ENCODE measurements at regions not wholly inside any gene's neighbourhood (a gene's known extent, or its start where the extent isn't known, plus 50 kb on each side); places are given as distances from the start of the nearest gene placed in this dataset.

DNA sequence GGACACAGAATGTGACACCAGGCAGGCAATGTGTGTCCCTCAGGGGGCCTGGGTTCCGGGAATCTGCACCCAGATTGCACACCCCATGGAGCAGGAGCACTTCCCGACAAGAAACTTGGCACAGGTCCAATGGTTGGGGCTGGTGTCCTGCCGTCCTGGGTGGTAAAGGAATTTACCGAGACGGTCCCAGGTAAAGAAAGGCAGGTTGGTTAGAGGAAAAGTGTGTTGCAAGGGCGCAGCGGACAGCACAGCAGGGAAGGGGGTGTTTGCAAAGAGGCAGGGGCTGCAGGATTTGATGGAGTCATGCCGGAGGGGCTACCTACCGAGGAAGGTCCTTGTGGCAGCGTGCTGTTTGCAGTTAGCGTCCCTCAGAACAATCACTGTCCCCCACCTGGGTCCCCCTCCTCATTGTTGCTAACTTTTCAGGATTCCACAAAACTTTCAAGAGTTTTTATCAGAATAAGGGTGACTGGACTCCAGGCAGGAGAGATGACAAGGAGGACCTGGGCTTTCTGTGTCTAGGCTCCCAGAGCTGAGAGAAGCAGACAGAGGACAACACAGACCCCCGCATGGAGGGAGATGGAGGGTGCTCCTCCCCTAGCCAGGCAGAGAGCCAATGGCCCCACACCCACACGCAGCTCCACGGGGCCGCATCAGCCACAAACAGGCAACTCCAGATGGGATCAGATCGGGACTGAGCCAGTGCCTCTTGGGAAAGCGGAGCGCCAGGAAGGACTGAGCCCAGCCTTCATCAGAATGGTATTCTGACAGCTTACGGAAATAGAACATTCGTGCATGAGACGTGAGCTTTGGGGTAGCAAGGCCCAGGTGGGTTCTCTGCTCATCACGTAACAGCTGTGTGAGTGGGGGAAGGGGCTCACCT, 1423.9 kb downstream of the BRD1 start (continued):
- TF ChIP-seq, protein P1, sequence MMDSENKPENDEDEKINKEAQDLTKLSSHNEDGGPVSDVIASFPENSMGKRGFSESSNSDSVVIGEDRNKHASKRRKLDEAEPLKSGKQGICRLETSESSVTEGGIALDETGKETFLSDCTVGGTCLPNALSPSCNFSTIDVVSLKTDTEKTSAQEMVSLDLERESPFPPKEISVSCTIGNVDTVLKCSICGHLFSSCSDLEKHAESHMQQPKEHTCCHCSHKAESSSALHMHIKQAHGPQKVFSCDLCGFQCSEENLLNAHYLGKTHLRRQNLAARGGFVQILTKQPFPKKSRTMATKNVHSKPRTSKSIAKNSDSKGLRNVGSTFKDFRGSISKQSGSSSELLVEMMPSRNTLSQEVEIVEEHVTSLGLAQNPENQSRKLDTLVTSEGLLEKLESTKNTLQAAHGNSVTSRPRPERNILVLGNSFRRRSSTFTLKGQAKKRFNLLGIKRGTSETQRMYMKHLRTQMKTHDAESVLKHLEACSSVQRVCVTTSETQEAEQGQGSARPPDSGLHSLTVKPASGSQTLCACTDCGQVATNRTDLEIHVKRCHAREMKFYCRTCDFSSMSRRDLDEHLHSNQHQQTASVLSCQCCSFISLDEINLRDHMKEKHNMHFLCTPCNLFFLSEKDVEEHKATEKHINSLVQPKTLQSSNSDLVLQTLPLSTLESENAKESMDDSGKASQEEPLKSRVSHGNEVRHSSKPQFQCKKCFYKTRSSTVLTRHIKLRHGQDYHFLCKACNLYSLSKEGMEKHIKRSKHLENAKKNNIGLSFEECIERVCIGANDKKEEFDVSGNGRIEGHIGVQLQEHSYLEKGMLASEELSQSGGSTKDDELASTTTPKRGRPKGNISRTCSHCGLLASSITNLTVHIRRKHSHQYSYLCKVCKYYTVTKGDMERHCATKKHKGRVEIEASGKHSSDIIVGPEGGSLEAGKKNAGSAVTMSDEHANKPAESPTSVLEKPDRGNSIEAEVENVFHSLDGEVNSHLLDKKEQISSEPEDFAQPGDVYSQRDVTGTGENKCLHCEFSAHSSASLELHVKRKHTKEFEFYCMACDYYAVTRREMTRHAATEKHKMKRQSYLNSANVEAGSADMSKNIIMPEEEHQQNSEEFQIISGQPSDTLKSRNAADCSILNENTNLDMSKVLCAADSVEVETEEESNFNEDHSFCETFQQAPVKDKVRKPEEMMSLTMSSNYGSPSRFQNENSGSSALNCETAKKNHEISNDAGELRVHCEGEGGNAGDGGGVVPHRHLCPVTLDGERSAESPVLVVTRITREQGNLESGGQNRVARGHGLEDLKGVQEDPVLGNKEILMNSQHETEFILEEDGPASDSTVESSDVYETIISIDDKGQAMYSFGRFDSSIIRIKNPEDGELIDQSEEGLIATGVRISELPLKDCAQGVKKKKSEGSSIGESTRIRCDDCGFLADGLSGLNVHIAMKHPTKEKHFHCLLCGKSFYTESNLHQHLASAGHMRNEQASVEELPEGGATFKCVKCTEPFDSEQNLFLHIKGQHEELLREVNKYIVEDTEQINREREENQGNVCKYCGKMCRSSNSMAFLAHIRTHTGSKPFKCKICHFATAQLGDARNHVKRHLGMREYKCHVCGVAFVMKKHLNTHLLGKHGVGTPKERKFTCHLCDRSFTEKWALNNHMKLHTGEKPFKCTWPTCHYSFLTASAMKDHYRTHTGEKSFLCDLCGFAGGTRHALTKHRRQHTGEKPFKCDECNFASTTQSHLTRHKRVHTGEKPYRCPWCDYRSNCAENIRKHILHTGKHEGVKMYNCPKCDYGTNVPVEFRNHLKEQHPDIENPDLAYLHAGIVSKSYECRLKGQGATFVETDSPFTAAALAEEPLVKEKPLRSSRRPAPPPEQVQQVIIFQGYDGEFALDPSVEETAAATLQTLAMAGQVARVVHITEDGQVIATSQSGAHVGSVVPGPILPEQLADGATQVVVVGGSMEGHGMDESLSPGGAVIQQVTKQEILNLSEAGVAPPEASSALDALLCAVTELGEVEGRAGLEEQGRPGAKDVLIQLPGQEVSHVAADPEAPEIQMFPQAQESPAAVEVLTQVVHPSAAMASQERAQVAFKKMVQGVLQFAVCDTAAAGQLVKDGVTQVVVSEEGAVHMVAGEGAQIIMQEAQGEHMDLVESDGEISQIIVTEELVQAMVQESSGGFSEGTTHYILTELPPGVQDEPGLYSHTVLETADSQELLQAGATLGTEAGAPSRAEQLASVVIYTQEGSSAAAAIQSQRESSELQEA (CRISPR knock-in tag; IDR thresholded peaks at IDR 0.05; ENCODE audit: not compliant biosample characterization) = no peak
- TF ChIP-seq ZNF350 (CRISPR knock-in tag; IDR thresholded peaks at IDR 0.05; ENCODE audit: borderline replicate concordance, low read depth) = no peak
- no peak for TF ChIP-seq ZFY (CRISPR knock-in tag; IDR thresholded peaks at IDR 0.05)
- no peak for TF ChIP-seq MEF2D (CRISPR knock-in tag; IDR thresholded peaks at IDR 0.05)
- no peak for TF ChIP-seq RFX5 (IDR thresholded peaks at IDR 0.05; ENCODE audit: low read depth, low read length)
- TF ChIP-seq RCOR2 (CRISPR knock-in tag; IDR thresholded peaks at IDR 0.05) = no peak

Measured in HepG2 (cell line).